ENCODE measurements at regions not wholly inside any gene's neighbourhood (a gene's known extent, or its start where the extent isn't known, plus 50 kb on each side); places are given as distances from the start of the nearest gene placed in this dataset.

GRCh38 chr13:31904941-31905824 lies 126.4 kb upstream of the FRY start:
- Histone ChIP-seq H2AFZ (no peak overlapping the region), H3K27ac (no peak overlapping the region), H3K79me2 (no peaks in the 10 kb centered on the region), H3K36me3 (replicated peaks; ENCODE audit: insufficient read depth, low read depth) (no peaks in the 10 kb centered on the region), H3K9me3 (ENCODE audit: low read depth) (no peaks in the 10 kb centered on the region), H3K4me1 (ENCODE audit: insufficient read depth) (no peaks in the 10 kb centered on the region), H3K4me2 (no peak overlapping the region), H3K9me2 (replicated peaks; ENCODE audit: insufficient read depth) (no peaks in the 10 kb centered on the region), H3K27me3 (peaks cover 15% of the 10 kb centered on the region), H4K20me1 (ENCODE audit: insufficient read depth, poor library complexity, severe bottlenecking) (no peaks in the 10 kb centered on the region), H3K4me3 (no peak overlapping the region)
- DNase-seq (ENCODE audit: low spot score): no peak
- TF ChIP-seq CTCF (IDR thresholded peaks at IDR 0.05; ENCODE audit: poor library complexity): no peak
- 69% methylated on average over 6 of the region's 6 CpGs for WGBS (ENCODE audit: low lambda C conversion rate, missing lambda C conversion rate)

GRCh38 chr13:31905961-31906360 lies 125.6 kb upstream of the FRY start:
- no peaks in the 10 kb centered on the region for H3K79me2 ChIP-seq
- H3K36me3 ChIP-seq (replicated peaks; ENCODE audit: insufficient read depth, low read depth): no peaks in the 10 kb centered on the region
- TF ChIP-seq CTCF (IDR thresholded peaks at IDR 0.05; ENCODE audit: poor library complexity) (no peak), EZH2phosphoT487 (IDR thresholded peaks at IDR 0.05; ENCODE audit: low read depth, severe bottlenecking, unreplicated experiment) (no peak), EZH2 (IDR thresholded peaks at IDR 0.05; ENCODE audit: borderline replicate concordance) (no peak)
- H3K9me3 ChIP-seq (ENCODE audit: low read depth): no peaks in the 10 kb centered on the region
- 43% methylated on average over 11 of the region's 11 CpGs for WGBS (ENCODE audit: low lambda C conversion rate, missing lambda C conversion rate)
- peaks cover 15% of the 10 kb centered on the region for H3K27me3 ChIP-seq
- H3K4me3 ChIP-seq: no peak overlapping the region
- H3K4me1 ChIP-seq (ENCODE audit: insufficient read depth): no peaks in the 10 kb centered on the region
- H4K20me1 ChIP-seq (ENCODE audit: insufficient read depth, poor library complexity, severe bottlenecking): no peaks in the 10 kb centered on the region
- no peak for DNase-seq (ENCODE audit: low spot score)
- no peaks in the 10 kb centered on the region for H3K9me2 ChIP-seq (replicated peaks; ENCODE audit: insufficient read depth)
- H2AFZ ChIP-seq: no peak overlapping the region
- no peak overlapping the region for H3K4me2 ChIP-seq
- no peak overlapping the region for H3K27ac ChIP-seq

- no peaks in the 10 kb centered on the region for H4K20me1 ChIP-seq (ENCODE audit: insufficient read depth, poor library complexity, severe bottlenecking)
- 36% methylated on average over 4 of the region's 4 CpGs for WGBS (ENCODE audit: low lambda C conversion rate, missing lambda C conversion rate)
- H2AFZ ChIP-seq: no peak overlapping the region
- no peaks in the 10 kb centered on the region for H3K9me3 ChIP-seq (ENCODE audit: low read depth)
- no peaks in the 10 kb centered on the region for H3K9me2 ChIP-seq (replicated peaks; ENCODE audit: insufficient read depth)
- no peak for DNase-seq (ENCODE audit: low spot score)
- H3K79me2 ChIP-seq: no peaks in the 10 kb centered on the region
- no peak overlapping the region for H3K4me2 ChIP-seq
- H3K4me1 ChIP-seq (ENCODE audit: insufficient read depth): no peaks in the 10 kb centered on the region
- no peak overlapping the region for H3K27ac ChIP-seq
- TF ChIP-seq CTCF (IDR thresholded peaks at IDR 0.05; ENCODE audit: poor library complexity): no peak
- TF ChIP-seq EZH2 (IDR thresholded peaks at IDR 0.05; ENCODE audit: borderline replicate concordance): no peak
- no peak for TF ChIP-seq EZH2phosphoT487 (IDR thresholded peaks at IDR 0.05; ENCODE audit: low read depth, severe bottlenecking, unreplicated experiment)
- no peaks in the 10 kb centered on the region for H3K36me3 ChIP-seq (replicated peaks; ENCODE audit: insufficient read depth, low read depth)
- no peak overlapping the region for H3K4me3 ChIP-seq
- H3K27me3 ChIP-seq: peaks cover 15% of the 10 kb centered on the region
These were observed 122.7 kb upstream of the FRY start for GRCh38 chr13:31908696-31909411.

Measured in hepatocyte (in vitro differentiated cells).